ENCODE measurements at regions not wholly inside any gene's neighbourhood (a gene's known extent, or its start where the extent isn't known, plus 50 kb on each side); places are given as distances from the start of the nearest gene placed in this dataset.

DNA sequence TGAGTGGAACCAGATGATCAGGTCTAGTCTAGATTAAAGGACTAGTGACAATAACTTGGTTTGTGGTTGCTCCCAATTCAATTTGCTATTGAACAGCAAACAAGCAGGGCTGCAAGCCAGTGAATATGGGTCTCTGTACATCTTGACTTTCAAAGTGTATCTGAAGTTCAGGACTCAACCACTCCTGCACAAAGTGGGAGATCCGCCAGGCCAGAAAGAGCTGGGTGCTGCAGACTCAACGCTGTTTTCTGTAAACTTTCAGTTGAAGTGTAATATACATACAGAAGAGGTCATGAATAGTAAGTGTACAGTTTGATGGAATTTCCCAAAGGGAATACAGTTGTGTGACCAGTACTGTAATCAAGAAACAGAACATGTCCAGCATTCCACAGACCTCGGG lies 416.6 kb downstream of the RPS24 start:
- no peak for TF ChIP-seq POLR2A (IDR thresholded peaks at IDR 0.05; ENCODE audit: borderline replicate concordance, extremely low read depth, insufficient read depth, insufficient read length)
- no peak for TF ChIP-seq SP1 (IDR thresholded peaks at IDR 0.05; ENCODE audit: low read depth)
- TF ChIP-seq, protein P1, sequence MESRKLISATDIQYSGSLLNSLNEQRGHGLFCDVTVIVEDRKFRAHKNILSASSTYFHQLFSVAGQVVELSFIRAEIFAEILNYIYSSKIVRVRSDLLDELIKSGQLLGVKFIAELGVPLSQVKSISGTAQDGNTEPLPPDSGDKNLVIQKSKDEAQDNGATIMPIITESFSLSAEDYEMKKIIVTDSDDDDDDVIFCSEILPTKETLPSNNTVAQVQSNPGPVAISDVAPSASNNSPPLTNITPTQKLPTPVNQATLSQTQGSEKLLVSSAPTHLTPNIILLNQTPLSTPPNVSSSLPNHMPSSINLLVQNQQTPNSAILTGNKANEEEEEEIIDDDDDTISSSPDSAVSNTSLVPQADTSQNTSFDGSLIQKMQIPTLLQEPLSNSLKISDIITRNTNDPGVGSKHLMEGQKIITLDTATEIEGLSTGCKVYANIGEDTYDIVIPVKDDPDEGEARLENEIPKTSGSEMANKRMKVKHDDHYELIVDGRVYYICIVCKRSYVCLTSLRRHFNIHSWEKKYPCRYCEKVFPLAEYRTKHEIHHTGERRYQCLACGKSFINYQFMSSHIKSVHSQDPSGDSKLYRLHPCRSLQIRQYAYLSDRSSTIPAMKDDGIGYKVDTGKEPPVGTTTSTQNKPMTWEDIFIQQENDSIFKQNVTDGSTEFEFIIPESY (IDR thresholded peaks at IDR 0.05; ENCODE audit: extremely low read depth, insufficient replicate concordance, low read length), result no peak
- TF ChIP-seq SIN3A (IDR thresholded peaks at IDR 0.05; ENCODE audit: low read depth), result no peak
- no peak for TF ChIP-seq CEBPB (IDR thresholded peaks at IDR 0.05; ENCODE audit: low read depth)
- no peak for TF ChIP-seq ELF1 (IDR thresholded peaks at IDR 0.05; ENCODE audit: borderline replicate concordance, low read depth)
- no peak for TF ChIP-seq CTCF (IDR thresholded peaks at IDR 0.05 in 2 of 3, conservative IDR thresholded peaks at IDR 0.05 in 1 of 3; ENCODE audit: borderline replicate concordance in 1 of 3, insufficient read depth in 1 of 3, low read depth in 2 of 3, low read length in 2 of 3)
- TF ChIP-seq MAX (IDR thresholded peaks at IDR 0.05), result no peak
- no peak for TF ChIP-seq TCF7L2 (IDR thresholded peaks at IDR 0.05; ENCODE audit: borderline replicate concordance, extremely low read depth, insufficient read depth, insufficient read length)
- TF ChIP-seq ZNF274 (IDR thresholded peaks at IDR 0.05; ENCODE audit: low read depth, low read length), result no peak
- TF ChIP-seq, protein P2, sequence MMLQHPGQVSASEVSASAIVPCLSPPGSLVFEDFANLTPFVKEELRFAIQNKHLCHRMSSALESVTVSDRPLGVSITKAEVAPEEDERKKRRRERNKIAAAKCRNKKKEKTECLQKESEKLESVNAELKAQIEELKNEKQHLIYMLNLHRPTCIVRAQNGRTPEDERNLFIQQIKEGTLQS (IDR thresholded peaks at IDR 0.05), result no peak
- TF ChIP-seq YY1 (IDR thresholded peaks at IDR 0.05; ENCODE audit: extremely low read depth, insufficient replicate concordance, low read depth, low read length), result no peak
- TF ChIP-seq RAD21 (IDR thresholded peaks at IDR 0.05; ENCODE audit: low read depth), result no peak
- no peak for TF ChIP-seq REST (IDR thresholded peaks at IDR 0.05; ENCODE audit: low read depth)
- TF ChIP-seq SRF (IDR thresholded peaks at IDR 0.05; ENCODE audit: low read depth), result no peak
- no peaks in the 10 kb centered on the region for H3K4me1 ChIP-seq (ENCODE audit: control insufficient read depth in 1 of 2, insufficient read depth in 2 of 2, low read length in 2 of 2)
- no peaks in the 10 kb centered on the region for H3K36me3 ChIP-seq (ENCODE audit: control insufficient read depth in 1 of 2, insufficient read depth in 2 of 2, low read length in 2 of 2)
- H3K27me3 ChIP-seq (ENCODE audit: insufficient read depth, low read length), result peaks cover 7% of the 10 kb centered on the region; the same call in 1 of the 2 replicates
- H3K9me3 ChIP-seq (ENCODE audit: control insufficient read depth in 1 of 2, insufficient read depth in 1 of 2, low read depth in 1 of 2, low read length in 2 of 2), result no peaks in the 10 kb centered on the region
- CTCF ChIA-PET, result no interaction called here
- no peak for DNase-seq (ENCODE audit: low read depth, low spot score)
- RAD21 ChIA-PET (ENCODE audit: low non-redundant PET in 1 of 2, low total read pairs in 2 of 2, uncharacterized antibody in 2 of 2, unreplicated experiment in 2 of 2), result no interaction called here
- H2AFZ ChIP-seq (ENCODE audit: low read depth, low read length, poor library complexity, severe bottlenecking), result no peak overlapping the region
- BruUV-seq (replicated peaks), result no TSS peak
- no peaks in the 10 kb centered on the region for H3K9me2 ChIP-seq (ENCODE audit: insufficient read depth)
- H4K20me1 ChIP-seq (ENCODE audit: insufficient read depth), result no peaks in the 10 kb centered on the region
- no peak for ATAC-seq
- H3K9ac ChIP-seq (ENCODE audit: low read length), result no peak overlapping the region
- H3K27ac ChIP-seq (ENCODE audit: low read depth, low read length), result no peak overlapping the region
- intact Hi-C loops (cut with micrococcal nuclease), result no loop called here
- no peaks in the 10 kb centered on the region for H3K79me2 ChIP-seq (ENCODE audit: insufficient read depth, low read length)
- H3K4me3 ChIP-seq (replicated peaks in 1 of 2; ENCODE audit: low read depth in 1 of 2, low read length in 2 of 2), result no peak overlapping the region
- no peak overlapping the region for H3K4me2 ChIP-seq (ENCODE audit: low read length)
- POLR2A ChIA-PET, result no interaction called here

All from HCT116 (cell line).